ENCODE measurements at regions not wholly inside any gene's neighbourhood (a gene's known extent, or its start where the extent isn't known, plus 50 kb on each side); places are given as distances from the start of the nearest gene placed in this dataset.

GRCh38 chr4:28827866-28828265 is 1892.3 kb upstream of the PCDH7 start:
- TF ChIP-seq POLR2A (IDR thresholded peaks at IDR 0.05; ENCODE audit: low read depth, low read length) (no peak), POLR2AphosphoS5 (IDR thresholded peaks at IDR 0.05; ENCODE audit: low read depth, low read length) (no peak)
